Upper lobe of left lung (tissue), 6 donors: ENCODE measurements at regions not wholly inside any gene's neighbourhood (a gene's known extent, or its start where the extent isn't known, plus 50 kb on each side); places are given as distances from the start of the nearest gene placed in this dataset.
"Not testable (repeated sequence)": the region's sequence is repeated elsewhere in the genome, so short reads cannot be mapped to it uniquely, and the experiment has no call there.

Source experiments
- ATAC-seq, 2 donors: fragments of 200-7000 bp; cut with Tn5 transposase; one replicate each; pipeline ENCODE4 v1.9.1; 2022; ENCODE audit warnings: mild to moderate bottlenecking in 2 of 2, moderate library complexity in 2 of 2; ENCODE audit not compliant: low FRiP score in 2 of 2
- DNase-seq, 2 donors: peaks; one replicate each; pipeline ENCODE4 v3.0.0-alpha.2; 2019 to 2020
- H3K27ac ChIP-seq, 4 donors: fragments of 200-600 bp; sonication (generic); one replicate each; pipeline ENCODE4 v1.5.1; 2016 to 2019
- H3K27me3 ChIP-seq, 4 donors: fragments of 200-600 bp; sonication (generic); one replicate each; pipeline ENCODE4 v1.5.1; 2017 to 2019
- H3K36me3 ChIP-seq, 4 donors: fragments of 200-600 bp; sonication (generic); one replicate each; pipeline ENCODE4 v1.5.1; 2016 to 2019
- H3K4me1 ChIP-seq, 4 donors: fragments of 200-600 bp; sonication (generic); one replicate each; pipeline ENCODE4 v1.5.1; 2018 to 2019
- H3K4me3 ChIP-seq, 4 donors: fragments of 200-600 bp; sonication (generic); one replicate each; pipeline ENCODE4 v1.5.1; 2017 to 2019; ENCODE audit warnings: mild to moderate bottlenecking in 2 of 4, moderate library complexity in 1 of 4
- H3K9me3 ChIP-seq, 4 donors: fragments of 200-600 bp; sonication (generic); one replicate each; pipeline ENCODE4 v1.5.1; 2018 to 2019
- CTCF ChIP-seq, 6 experiments: fragments of 450-650 bp in 4 of 6; fragments of 200-600 bp in 2 of 6; sonication (generic) in 2 of 6; IDR thresholded peaks; one replicate each; pipeline ENCODE4 v1.5.1; 2016 to 2019; ENCODE audit warnings: antibody characterized with exemption in 6 of 6
- EP300 ChIP-seq, 4 donors: sonication (generic); formaldehyde crosslinking; IDR thresholded peaks; one replicate each; pipeline ENCODE4 v1.5.1; 2017; ENCODE audit warnings: antibody characterized with exemption in 4 of 4, control low read depth in 2 of 4
- POLR2A ChIP-seq, 4 donors: fragments of 450-650 bp; IDR thresholded peaks; one replicate each; pipeline ENCODE4 v1.5.1; 2016 to 2017; ENCODE audit warnings: antibody characterized with exemption in 4 of 4, mild to moderate bottlenecking in 2 of 4
- POLR2AphosphoS5 ChIP-seq, 2 donors: sonication (generic); formaldehyde crosslinking; IDR thresholded peaks; one replicate each; pipeline ENCODE4 v1.5.1; 2017; ENCODE audit warnings: antibody characterized with exemption in 2 of 2
- WGBS, 2 donors: methylation state at CpG; one replicate each; pipeline ENCODE4 v1.1.5; 2017 to 2018; 5-methylcytosine and 5-hydroxymethylcytosine counted together
- donor health status: DM: no; HTN: no; CAD: no; lungs with moderate emphysema.
- donor health status: DM: no; HTN: yes; CAD: no; lungs with severe emphysema.

- TF ChIP-seq POLR2A (IDR thresholded peaks at IDR 0.05) (no peak), POLR2AphosphoS5 (IDR thresholded peaks at IDR 0.05) (no peak), EP300 (IDR thresholded peaks at IDR 0.05) (no peak), CTCF (IDR thresholded peaks at IDR 0.05) (no peak)
- H3K27me3 ChIP-seq, result no peaks in the 10 kb centered on the region
- ATAC-seq (no peak), DNase-seq (no peak)
- no peaks in the 10 kb centered on the region for H3K9me3 ChIP-seq
- WGBS, 2 donors, result 80 to 86% methylated on average over 4 of the region's 4 CpGs
- H3K27ac ChIP-seq, result no peak overlapping the region
- no peaks in the 10 kb centered on the region for H3K36me3 ChIP-seq
- no peaks in the 10 kb centered on the region for H3K4me1 ChIP-seq
- H3K4me3 ChIP-seq, result no peak overlapping the region
These were observed 133.8 kb upstream of the IGFBP3 start for GRCh38 chr7:46054915-46055314.

GRCh38 chr7:46054272-46054671 lies 133.2 kb upstream of the IGFBP3 start:
- 34 to 46% methylated on average over 2 of the region's 2 CpGs for WGBS, 2 donors
- Histone ChIP-seq H3K9me3 (no peaks in the 10 kb centered on the region), H3K27me3 (no peaks in the 10 kb centered on the region), H3K36me3 (no peaks in the 10 kb centered on the region), H3K27ac (no peak overlapping the region), H3K4me1 (no peaks in the 10 kb centered on the region), H3K4me3 (no peak overlapping the region)
- ATAC-seq (no peak), DNase-seq (no peak)
- TF ChIP-seq POLR2A (IDR thresholded peaks at IDR 0.05), result no peak
- no peak for TF ChIP-seq EP300 (IDR thresholded peaks at IDR 0.05)
- no peak for TF ChIP-seq POLR2AphosphoS5 (IDR thresholded peaks at IDR 0.05)
- no peak for TF ChIP-seq CTCF (IDR thresholded peaks at IDR 0.05)

GRCh38 chr7:46047581-46047980 lies 126.5 kb upstream of the IGFBP3 start:
- WGBS, 2 donors, result 87% methylated on average over 9 of the region's 9 CpGs
- no peaks in the 10 kb centered on the region for H3K4me1 ChIP-seq
- H3K27ac ChIP-seq, result no peak overlapping the region
- H3K36me3 ChIP-seq, result no peaks in the 10 kb centered on the region
- DNase-seq (no peak), ATAC-seq (no peak)
- no peaks in the 10 kb centered on the region for H3K9me3 ChIP-seq
- TF ChIP-seq POLR2AphosphoS5 (IDR thresholded peaks at IDR 0.05) (no peak), EP300 (IDR thresholded peaks at IDR 0.05) (no peak), POLR2A (IDR thresholded peaks at IDR 0.05) (no peak)
- H3K27me3 ChIP-seq, result no peaks in the 10 kb centered on the region
- no peak overlapping the region for H3K4me3 ChIP-seq

- not testable (repeated sequence) for H3K4me3 ChIP-seq, H3K27ac ChIP-seq, H3K27me3 ChIP-seq, H3K36me3 ChIP-seq, ATAC-seq, H3K4me1 ChIP-seq, H3K9me3 ChIP-seq, DNase-seq
- WGBS, 2 donors, result 73 to 83% methylated on average over 6 of the region's 6 CpGs
These were observed 122.3 kb upstream of the IGFBP3 start for GRCh38 chr7:46043338-46043737.

GRCh38 chr7:46039813-46040212 lies 118.7 kb upstream of the IGFBP3 start:
- 86 to 100% methylated on average over 1 of the region's 1 CpG for WGBS, 2 donors
- not testable (repeated sequence) for H3K4me3 ChIP-seq

GRCh38 chr7:46035166-46035565 lies 114.1 kb upstream of the IGFBP3 start:
- Histone ChIP-seq H3K36me3 (no peaks in the 10 kb centered on the region), H3K27me3 (no peaks in the 10 kb centered on the region), H3K9me3 (no peaks in the 10 kb centered on the region), H3K27ac (no peak overlapping the region), H3K4me3 (no peak overlapping the region), H3K4me1 (no peaks in the 10 kb centered on the region)
- TF ChIP-seq CTCF (IDR thresholded peaks at IDR 0.05), result no peak
- no peak for TF ChIP-seq EP300 (IDR thresholded peaks at IDR 0.05)
- no peak for TF ChIP-seq POLR2AphosphoS5 (IDR thresholded peaks at IDR 0.05)
- TF ChIP-seq POLR2A (IDR thresholded peaks at IDR 0.05), result no peak
- no peak for DNase-seq
- no peak for ATAC-seq
- 95 to 100% methylated on average over 1 of the region's 1 CpG for WGBS, 2 donors

More at GRCh38 chr7:46039813-46040212, 118.7 kb upstream of the IGFBP3 start:
- H3K27ac ChIP-seq, H3K4me1 ChIP-seq, H3K36me3 ChIP-seq, H3K27me3 ChIP-seq, H3K9me3 ChIP-seq, DNase-seq, ATAC-seq: not testable (repeated sequence)
